SIG-M5 treated with dmso at 0.1 percent for 504 hours (cell line): ENCODE measurements at regions not wholly inside any gene's neighbourhood (a gene's known extent, or its start where the extent isn't known, plus 50 kb on each side); places are given as distances from the start of the nearest gene placed in this dataset.

Experiments used
- DNase-seq: peaks from one replicate; lab custom pipeline; 2025; ENCODE audit not compliant: unreplicated experiment; lab: John Stamatoyannopoulos, UW

DNA sequence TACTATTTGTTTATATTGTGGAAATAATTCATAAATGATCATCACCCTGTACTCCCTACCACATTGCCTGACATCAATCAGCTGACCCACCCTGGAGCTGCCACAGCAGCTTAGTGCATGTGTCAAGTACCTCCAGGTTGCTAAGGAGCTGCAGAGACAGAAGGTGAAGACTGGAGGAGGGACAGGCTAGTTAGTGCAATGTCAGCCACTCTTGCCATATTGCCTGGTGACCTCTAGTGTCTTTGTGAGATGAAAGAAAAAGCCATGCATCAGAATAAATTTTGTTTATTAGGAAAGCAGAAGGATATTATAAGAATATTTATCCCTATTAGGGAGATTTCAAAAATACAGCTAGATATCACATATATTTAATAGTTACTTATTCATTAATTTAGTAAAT is 243.9 kb upstream of the FAT4 start:
- DNase-seq: peak; percentile 4

DNA sequence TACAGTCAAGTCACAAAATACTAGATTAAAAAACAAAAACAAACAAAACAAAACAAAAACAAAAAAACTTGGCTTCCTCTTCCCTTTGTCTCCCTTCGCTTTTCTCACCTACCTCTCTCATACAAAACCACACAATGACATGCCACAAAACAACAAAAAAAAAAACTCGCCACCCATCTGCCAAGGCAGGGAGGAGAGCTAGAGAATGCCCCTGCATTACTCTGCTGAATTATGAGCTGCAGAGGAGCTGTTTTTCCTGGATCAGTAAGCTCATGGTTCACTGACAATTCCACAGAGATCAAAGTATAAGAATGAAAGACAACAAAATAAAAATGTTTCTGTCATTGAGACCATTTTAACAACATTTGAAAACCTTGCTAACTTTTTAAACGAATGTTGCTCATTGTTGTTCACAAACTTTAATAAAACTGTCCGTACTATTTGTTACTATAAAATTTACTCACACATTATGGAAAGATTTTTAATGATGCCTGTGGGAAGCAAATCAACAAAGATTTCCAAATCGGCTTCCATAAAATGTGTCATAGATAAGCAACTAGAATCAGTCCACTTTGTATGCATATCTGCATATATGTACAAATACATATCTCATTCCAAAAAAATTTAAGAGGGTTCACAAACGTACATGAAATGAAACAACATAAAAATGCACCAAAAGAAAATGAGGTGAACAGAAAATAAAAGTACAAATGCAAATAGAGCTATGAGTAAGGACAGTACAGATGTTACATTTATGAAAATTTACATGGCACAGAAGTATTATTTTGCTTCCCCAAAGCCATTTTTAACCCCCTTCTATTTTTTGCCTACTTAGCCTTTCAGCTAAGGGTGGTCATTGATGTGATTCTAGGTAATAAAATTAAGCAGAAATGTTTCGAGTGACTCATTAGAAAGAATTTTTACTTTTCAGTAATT is 252.4 kb upstream of the FAT4 start:
- DNase-seq: no peak

- no peak for DNase-seq
Observed at GRCh38 chr4:125060376-125060775, 254.4 kb upstream of the FAT4 start.

DNA sequence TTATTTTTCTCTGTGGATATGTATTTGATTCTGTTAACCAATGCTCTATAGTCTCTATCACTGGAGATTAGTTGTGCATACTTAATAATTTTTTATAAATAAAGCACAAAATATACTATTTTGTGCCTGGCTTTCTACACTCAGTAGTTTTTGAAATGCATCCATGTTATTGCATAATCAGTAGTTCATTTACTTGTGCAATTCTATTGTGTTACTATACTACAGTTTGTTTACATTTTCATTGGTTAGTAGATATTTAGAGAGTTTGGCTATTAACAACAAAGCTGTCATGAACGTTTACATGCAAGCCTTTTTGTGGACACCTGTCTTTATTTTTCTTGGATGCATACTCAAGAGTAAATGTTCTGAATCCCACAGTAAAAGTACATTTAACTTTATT is 265.0 kb upstream of the FAT4 start:
- DNase-seq: no peak

GRCh38 chr4:125045311-125045710 is 269.4 kb upstream of the FAT4 start:
- no peak for DNase-seq

- no peak for DNase-seq
Observed at GRCh38 chr4:125044886-125045285, 269.9 kb upstream of the FAT4 start.

- no peak for DNase-seq
Observed at GRCh38 chr4:125043486-125043885, 271.3 kb upstream of the FAT4 start.

DNA sequence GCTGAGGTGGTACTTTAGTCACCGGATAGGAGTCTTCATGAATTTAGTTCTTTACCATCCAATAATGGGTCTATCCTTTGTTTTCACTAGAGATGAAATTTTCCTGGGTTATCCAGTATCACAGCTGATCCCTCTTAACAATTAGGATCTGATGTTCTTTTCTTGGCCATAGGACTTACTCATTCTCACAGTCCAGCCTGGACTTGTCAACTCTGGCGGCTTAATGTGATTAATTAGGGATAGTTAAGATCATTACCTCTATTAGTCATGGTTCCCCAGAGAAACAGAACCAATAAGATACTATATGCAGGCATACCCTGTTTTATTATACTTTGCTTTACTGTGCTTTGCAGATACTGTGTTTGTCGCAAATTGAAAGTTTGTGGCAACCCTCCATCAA is 272.7 kb upstream of the FAT4 start:
- no peak for DNase-seq

DNA sequence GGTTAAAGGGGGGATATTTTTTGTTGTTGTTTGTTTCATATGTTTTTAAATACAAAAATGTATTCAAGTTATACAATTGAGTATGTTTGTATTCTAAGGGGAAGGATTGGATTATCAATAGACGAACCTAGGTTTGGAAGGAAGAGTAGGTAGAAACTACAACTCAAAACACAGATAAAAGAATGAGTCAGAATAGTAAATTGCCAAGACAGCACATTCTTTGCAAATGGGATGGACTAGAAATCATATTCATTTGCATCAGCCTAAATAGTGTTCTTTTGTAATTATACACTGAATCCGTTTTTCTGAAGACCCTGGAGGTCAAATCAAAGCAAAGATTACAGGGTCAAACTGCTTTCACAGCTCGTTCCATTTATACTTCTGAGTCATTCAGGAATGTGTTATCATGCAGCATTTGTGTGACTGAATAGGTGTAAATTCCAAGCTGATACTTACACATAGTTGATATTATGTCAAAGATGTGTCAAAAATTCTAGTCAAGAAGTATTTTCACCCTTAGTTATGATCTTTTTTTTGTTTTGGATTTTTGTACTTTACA is 273.3 kb upstream of the FAT4 start:
- no peak for DNase-seq

- no peak for DNase-seq
Observed at GRCh38 chr4:125039550-125039949, 275.2 kb upstream of the FAT4 start.

- no peak for DNase-seq
Observed at GRCh38 chr4:125022855-125023501, 291.8 kb upstream of the FAT4 start.

GRCh38 chr4:125021189-125021588 is 293.6 kb upstream of the FAT4 start:
- DNase-seq: peak; percentile 3

DNA sequence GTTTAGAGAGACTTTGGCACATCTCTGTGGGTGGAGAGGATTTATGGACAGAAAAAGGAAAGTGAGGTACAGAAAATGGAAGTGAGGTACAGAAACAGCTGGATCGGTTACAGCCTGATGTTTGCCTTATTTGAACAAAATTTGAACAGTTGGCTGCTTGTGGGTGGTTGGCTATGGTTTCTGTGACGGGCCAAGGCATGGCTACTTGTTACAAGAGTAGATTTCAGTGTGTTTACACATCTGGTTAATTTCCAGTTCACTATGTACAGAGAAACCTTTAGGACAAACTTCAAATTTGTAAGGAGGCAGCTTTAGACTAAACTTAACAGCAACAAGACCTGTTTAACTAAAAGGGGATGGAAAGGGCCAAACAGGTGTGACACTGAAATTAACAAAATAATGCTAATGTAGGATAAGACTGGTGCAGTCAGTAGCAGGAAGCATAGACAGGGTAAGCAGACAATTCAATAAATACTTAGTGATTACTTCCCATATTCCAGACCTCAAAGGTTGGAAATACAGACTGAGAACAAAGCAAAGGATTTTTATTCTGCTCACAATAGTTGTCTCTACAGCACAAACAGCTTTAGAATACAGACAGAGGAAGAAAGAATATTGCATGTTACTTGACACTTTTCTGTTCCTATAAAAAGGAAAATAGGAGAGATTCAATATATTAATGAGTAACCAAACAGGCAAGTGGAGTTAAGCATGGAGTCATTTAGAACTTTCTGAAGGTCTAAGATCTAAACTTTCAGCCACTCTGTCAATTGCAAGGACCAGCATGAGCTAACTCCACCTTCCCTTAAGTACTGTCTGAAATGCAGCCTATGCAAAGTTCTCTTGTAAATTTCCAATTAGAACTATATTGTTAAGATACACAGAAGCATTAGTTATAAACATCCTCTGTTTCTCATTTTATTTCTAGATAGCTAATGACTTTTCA is 294.4 kb upstream of the FAT4 start:
- DNase-seq: no peak

- DNase-seq: no peak
Observed at GRCh38 chr4:125016892-125017299, 297.9 kb upstream of the FAT4 start.

DNA sequence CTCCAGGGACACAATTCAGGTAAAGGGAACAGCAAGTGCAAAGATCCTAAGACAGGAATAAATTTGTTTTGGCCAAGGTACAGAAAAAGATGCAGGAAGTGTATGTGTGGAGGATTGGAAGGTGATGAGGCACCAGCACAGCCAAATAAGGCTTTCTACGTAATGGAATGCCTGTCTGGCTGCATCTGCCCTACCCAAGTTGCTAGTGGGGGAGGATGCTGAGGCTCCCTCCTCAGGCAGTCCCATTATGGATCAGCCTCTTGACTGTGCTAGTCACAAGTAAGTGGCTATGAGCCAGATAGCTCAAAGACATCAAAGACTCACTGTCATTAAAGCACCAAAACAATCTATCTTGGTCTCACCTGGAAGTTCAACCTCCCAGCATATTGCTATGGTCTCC is 300.9 kb upstream of the FAT4 start:
- DNase-seq: no peak

DNA sequence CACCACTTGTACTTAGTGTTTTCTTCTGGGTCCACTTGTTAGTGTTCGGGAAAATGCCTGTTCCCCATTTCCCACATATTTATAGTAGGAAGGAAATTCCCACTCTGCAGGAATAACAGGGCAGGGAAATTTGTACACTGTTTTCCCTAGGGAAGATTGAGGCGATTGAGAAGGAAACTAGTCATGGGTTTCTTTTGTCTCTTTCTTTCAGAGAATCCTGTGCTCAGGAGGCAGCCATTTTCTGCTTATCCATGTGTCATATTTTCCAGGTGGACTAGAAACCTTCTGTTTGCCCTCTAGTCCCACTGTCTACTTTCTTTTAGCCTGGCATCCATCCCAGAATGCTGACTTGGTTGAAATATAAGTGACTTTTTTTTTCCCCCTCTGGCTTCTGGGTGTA is 299.1 kb upstream of the ANKRD50 start:
- no peak for DNase-seq

DNA sequence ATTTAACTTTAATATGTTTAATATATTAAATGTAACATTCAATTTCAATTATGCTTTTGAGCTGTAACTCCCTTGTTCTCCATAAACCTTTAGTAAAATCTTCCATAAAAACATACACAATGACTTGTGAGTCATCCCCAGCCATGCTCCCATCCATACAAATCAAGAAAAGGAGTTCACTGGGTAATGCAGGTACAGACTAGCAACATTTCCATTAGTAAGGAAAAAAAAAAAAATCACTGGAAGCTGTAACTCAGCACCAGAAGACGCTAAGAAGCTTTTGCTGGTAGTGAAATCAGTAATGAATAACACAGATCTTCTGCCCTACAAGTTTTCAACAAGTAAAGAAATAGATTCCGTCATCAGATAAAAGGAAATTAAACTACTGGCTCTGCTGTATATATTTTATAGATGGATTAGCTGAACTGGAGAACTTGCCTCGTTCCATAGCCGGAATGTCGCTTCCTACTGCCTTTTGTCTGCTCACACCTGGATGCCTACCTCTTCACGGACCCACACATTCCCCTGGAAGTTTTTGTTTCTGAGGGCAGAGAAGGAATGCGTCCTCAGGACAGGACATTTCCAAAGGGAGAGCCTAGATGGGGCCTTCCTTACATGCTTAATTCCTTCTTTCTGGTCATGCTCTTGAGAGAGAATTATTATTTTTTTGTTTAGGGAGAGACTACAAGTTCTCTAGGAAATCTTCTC is 298.4 kb upstream of the ANKRD50 start:
- no peak for DNase-seq

- no peak for DNase-seq
Observed at GRCh38 chr4:125008676-125009075, 296.1 kb upstream of the ANKRD50 start.

DNA sequence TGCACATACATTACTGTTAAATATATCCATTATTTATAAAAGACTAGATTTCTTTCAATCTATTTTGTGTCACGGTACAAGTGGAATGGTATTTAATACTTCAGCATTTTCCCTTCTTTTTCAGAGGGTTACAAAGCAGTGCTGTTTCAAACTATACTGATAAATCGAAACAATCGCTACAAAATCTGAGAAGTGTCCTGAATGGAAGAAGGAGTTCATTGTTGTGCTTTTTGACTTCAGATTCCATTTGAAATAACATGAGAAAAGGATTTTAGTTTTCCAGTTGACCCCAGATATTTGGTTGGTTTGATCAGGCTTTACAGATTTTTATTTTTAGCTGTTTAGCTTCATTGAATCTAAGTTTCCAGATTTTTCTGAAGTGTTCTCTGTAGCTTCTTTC is 292.1 kb upstream of the ANKRD50 start:
- DNase-seq: no peak

- no peak for DNase-seq
Observed at GRCh38 chr4:125003840-125004239, 291.3 kb upstream of the ANKRD50 start.
